NT2/D1 (cell line): ENCODE measurements at regions not wholly inside any gene's neighbourhood (a gene's known extent, or its start where the extent isn't known, plus 50 kb on each side); places are given as distances from the start of the nearest gene placed in this dataset.

Experiments
- SUZ12 ChIP-seq: IDR thresholded peaks from 2 replicates; pipeline ENCODE4 v1.6.1; 2011; ENCODE audit not compliant: insufficient read length, insufficient read depth; ENCODE audit errors: extremely low read depth
- YY1 ChIP-seq: IDR thresholded peaks from 2 replicates; pipeline ENCODE4 v1.6.1; 2011; ENCODE audit not compliant: insufficient read length, insufficient read depth
- ZNF274 ChIP-seq: IDR thresholded peaks from 2 replicates; pipeline ENCODE4 v1.6.1; 2011; ENCODE audit warnings: mild to moderate bottlenecking, low read depth, low read length

- TF ChIP-seq ZNF274 (no peak), SUZ12 (no peak), YY1 (no peak)
These were observed 765.1 kb upstream of the TMEM132C start for GRCh38 chr12:127501916-127502315.
